DND-41 (cell line): ENCODE measurements at regions not wholly inside any gene's neighbourhood (a gene's known extent, or its start where the extent isn't known, plus 50 kb on each side); places are given as distances from the start of the nearest gene placed in this dataset.

Experiments used
- EZH2 ChIP-seq: IDR thresholded peaks from 3 replicates; pipeline ENCODE4 v1.6.1; 2012; ENCODE audit warnings: borderline replicate concordance, low read depth, mild to moderate bottlenecking, moderate library complexity, low read length, inconsistent platforms; ENCODE audit not compliant: severe bottlenecking
- TF ChIP-seq, protein P1 (sequence below): IDR thresholded peaks from 2 replicates; pipeline ENCODE4 v1.5.1; 2012; ENCODE audit warnings: borderline replicate concordance, low read length, moderate library complexity, mild to moderate bottlenecking; ENCODE audit not compliant: poor library complexity, severe bottlenecking; ENCODE audit errors: extremely low read depth

DNA sequence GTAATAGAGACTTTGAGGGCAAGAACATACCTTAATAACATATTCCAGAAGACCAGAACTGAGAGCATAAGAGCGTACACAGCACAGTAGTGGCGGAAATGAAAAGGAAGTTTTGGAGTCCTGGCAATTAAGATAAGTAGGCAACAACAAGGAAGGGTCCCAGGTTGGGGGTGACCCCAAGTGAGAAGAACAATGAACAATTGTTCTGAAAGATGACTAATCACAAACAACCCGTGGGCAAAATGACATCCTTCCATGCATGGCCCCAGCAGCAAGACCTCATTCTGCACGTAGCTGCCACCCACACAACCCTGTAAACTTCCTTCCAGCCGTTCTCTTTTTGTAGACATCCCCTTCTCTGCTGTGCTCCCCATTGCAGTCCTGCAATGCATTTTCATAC lies 384.4 kb upstream of the PABPC4L start:
- TF ChIP-seq, protein P1, sequence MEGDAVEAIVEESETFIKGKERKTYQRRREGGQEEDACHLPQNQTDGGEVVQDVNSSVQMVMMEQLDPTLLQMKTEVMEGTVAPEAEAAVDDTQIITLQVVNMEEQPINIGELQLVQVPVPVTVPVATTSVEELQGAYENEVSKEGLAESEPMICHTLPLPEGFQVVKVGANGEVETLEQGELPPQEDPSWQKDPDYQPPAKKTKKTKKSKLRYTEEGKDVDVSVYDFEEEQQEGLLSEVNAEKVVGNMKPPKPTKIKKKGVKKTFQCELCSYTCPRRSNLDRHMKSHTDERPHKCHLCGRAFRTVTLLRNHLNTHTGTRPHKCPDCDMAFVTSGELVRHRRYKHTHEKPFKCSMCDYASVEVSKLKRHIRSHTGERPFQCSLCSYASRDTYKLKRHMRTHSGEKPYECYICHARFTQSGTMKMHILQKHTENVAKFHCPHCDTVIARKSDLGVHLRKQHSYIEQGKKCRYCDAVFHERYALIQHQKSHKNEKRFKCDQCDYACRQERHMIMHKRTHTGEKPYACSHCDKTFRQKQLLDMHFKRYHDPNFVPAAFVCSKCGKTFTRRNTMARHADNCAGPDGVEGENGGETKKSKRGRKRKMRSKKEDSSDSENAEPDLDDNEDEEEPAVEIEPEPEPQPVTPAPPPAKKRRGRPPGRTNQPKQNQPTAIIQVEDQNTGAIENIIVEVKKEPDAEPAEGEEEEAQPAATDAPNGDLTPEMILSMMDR = no peak
- no peak for TF ChIP-seq EZH2
